ENCODE measurements at regions not wholly inside any gene's neighbourhood (a gene's known extent, or its start where the extent isn't known, plus 50 kb on each side); places are given as distances from the start of the nearest gene placed in this dataset.

GRCh38 chr12:28079539-28079938 lies 107.0 kb upstream of the PTHLH start:
- TF ChIP-seq CTCF (conservative IDR thresholded peaks at IDR 0.05; ENCODE audit: low read depth, low read length): no peak
- H3K4me3 ChIP-seq (ENCODE audit: low read depth, low read length): no peak overlapping the region

DNA sequence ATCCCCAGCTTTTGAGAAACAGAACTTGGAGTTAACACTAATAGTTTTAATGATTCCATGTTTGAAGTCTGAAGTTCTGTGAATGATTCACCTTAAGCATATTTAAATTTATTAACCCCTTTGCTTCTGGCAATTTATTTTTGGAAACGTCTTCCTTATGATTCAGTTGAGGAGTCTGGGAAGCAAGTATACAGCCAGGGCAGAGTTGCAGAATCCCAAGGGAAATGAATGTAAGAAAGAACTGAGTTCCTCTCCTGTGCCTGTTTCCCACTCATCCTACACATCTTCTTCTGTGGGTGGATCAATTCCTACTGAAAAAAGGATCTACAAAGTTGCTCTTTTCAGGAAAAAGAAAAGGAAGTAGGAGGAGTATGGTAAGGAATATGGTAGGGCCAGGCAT lies 108.2 kb upstream of the CCDC91 start:
- TF ChIP-seq CTCF (conservative IDR thresholded peaks at IDR 0.05; ENCODE audit: low read depth, low read length): no peak

More at GRCh38 chr12:28079539-28079938, 107.0 kb upstream of the PTHLH start:
- DNase-seq (ENCODE audit: low read depth): no peak

DNA sequence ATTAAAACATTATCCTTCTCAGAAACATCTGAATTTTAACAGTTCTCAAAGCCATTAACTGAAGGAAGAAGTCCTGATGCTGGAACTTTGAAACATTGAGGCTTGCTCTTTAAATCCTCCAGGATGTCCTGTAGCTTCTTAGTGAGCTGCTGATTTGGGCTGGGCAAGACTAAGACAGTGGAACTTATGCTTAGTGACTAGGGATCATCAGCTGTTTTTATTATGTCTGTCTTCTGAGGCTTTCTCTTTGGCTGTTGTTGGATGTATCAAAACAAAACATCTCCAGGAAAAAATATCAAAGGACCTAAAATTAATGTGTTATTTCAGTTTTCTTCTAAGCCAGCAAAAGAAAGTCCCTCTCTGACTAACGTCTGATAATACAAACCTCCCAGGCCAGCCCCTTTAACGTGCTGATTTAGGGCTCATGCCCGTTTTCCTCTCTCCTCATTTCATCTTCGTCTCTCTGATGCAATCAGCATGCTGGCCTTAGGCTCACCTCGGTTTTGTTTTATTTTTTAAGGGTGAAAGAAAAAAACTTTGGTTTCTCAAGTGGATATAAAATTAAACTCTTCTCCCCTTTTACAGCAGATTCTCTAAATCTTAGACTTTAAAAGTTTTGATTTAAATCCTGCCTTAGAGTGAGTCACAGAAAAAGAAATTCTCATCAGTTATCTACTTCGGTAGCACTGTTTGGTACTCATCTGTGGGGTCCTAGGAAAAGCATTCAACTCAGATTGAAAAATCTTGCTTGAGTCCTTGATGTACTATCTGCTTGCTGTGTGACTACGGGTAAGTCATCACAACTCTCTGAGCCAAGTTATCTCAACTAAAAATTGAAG lies 106.2 kb upstream of the CCDC91 start:
- no peak overlapping the region for H3K4me3 ChIP-seq (ENCODE audit: low read depth, low read length)
- no peak for DNase-seq (ENCODE audit: low read depth)
- TF ChIP-seq CTCF (conservative IDR thresholded peaks at IDR 0.05; ENCODE audit: low read depth, low read length): no peak

More for the DNA sequence above, 108.2 kb upstream of the CCDC91 start:
- no peak overlapping the region for H3K4me3 ChIP-seq (ENCODE audit: low read depth, low read length)
- DNase-seq (ENCODE audit: low read depth): no peak

DNA sequence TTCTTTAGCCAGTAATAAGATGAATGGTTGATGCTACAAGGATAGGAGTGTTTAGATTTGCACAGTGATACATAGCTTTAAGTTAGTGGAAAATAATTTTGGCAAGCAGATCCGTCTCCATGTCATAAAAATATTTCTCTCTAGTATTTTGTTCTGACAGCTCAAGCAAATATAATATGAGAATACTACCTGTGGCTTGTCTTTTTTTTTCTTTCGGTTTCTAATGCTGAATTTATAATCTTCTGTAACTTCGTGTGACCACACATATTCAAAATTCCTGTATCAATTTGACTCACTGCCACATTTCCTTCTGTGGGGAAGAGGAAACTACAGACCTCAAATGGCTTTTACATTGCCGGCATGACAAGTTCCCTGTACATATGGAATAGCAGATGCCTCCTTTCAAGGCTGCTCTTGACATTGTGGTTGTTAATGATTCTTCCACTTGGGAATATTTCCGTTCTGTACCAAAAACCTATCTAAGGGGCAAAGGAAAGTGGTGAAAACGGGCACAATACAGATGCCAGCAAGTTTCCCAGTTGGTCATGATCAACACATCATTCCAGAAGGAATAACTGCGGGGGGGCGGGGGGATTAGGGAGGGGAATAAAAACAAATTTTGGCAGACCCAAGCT lies 103.6 kb upstream of the CCDC91 start:
- no peak for DNase-seq (ENCODE audit: low read depth)
- no peak for TF ChIP-seq CTCF (conservative IDR thresholded peaks at IDR 0.05; ENCODE audit: low read depth, low read length)
- H3K4me3 ChIP-seq (ENCODE audit: low read depth, low read length): no peak overlapping the region

- no peak for DNase-seq (ENCODE audit: low read depth)
- no peak for TF ChIP-seq CTCF (conservative IDR thresholded peaks at IDR 0.05; ENCODE audit: low read depth, low read length)
- no peak overlapping the region for H3K4me3 ChIP-seq (ENCODE audit: low read depth, low read length)
Observed at GRCh38 chr12:28088566-28089272, 101.5 kb upstream of the CCDC91 start.

GRCh38 chr12:28089338-28089737 lies 100.9 kb upstream of the CCDC91 start:
- no peak for DNase-seq (ENCODE audit: low read depth)

More at GRCh38 chr12:28089338-28089737, 100.9 kb upstream of the CCDC91 start:
- TF ChIP-seq CTCF (conservative IDR thresholded peaks at IDR 0.05; ENCODE audit: low read depth, low read length): no peak
- H3K4me3 ChIP-seq (ENCODE audit: low read depth, low read length): no peak overlapping the region
